Stimulated activated CD4-positive, alpha-beta T cell treated with anti-CD3 and anti-CD28 coated beads, Interleukin-4, amount 100 ng/mL, for 48 hours (primary cell): ENCODE measurements at regions not wholly inside any gene's neighbourhood (a gene's known extent, or its start where the extent isn't known, plus 50 kb on each side); places are given as distances from the start of the nearest gene placed in this dataset.

Source experiments
- DNase-seq, 2 donors: peaks; one replicate each; pipeline ENCODE4 v3.0.0-alpha.2; 2020; ENCODE audit warnings: low read depth in 2 of 2

- DNase-seq: no peak
Measured at GRCh38 chr12:45587012-45587411, 142.5 kb upstream of the ARID2 start.

- no peak for DNase-seq
Measured at GRCh38 chr12:45587877-45588533, 141.5 kb upstream of the ARID2 start.

- no peak for DNase-seq
Measured at GRCh38 chr12:45590646-45591045, 138.9 kb upstream of the ARID2 start.

- DNase-seq: no peak
Measured at GRCh38 chr12:45591635-45592034, 137.9 kb upstream of the ARID2 start.

GRCh38 chr12:45596366-45596765, 133.1 kb upstream of the ARID2 start:
- DNase-seq: no peak

- DNase-seq: no peak
Measured at GRCh38 chr12:45598336-45598735, 131.2 kb upstream of the ARID2 start.

GRCh38 chr12:45598761-45599160, 130.7 kb upstream of the ARID2 start:
- no peak for DNase-seq

GRCh38 chr12:45599196-45599595, 130.3 kb upstream of the ARID2 start:
- no peak for DNase-seq

GRCh38 chr12:45601390-45601789, 128.1 kb upstream of the ARID2 start:
- no peak for DNase-seq

- no peak for DNase-seq
Measured at GRCh38 chr12:45601888-45602287, 127.6 kb upstream of the ARID2 start.

- DNase-seq: no peak
Measured at GRCh38 chr12:45605624-45606023, 123.9 kb upstream of the ARID2 start.

- DNase-seq: no peak
Measured at GRCh38 chr12:45611061-45611460, 118.4 kb upstream of the ARID2 start.

GRCh38 chr12:45611495-45611894, 118.0 kb upstream of the ARID2 start:
- no peak for DNase-seq

GRCh38 chr12:45612044-45612794, 117.3 kb upstream of the ARID2 start:
- no peak for DNase-seq

GRCh38 chr12:45613296-45613695, 116.2 kb upstream of the ARID2 start:
- DNase-seq: no peak

GRCh38 chr12:45613855-45614254, 115.7 kb upstream of the ARID2 start:
- DNase-seq: no peak

- no peak for DNase-seq
Measured at GRCh38 chr12:45615268-45615667, 114.2 kb upstream of the ARID2 start.

- DNase-seq: no peak
Measured at GRCh38 chr12:45619736-45620135, 109.8 kb upstream of the ARID2 start.

GRCh38 chr12:45621703-45622102, 107.8 kb upstream of the ARID2 start:
- no peak for DNase-seq

- DNase-seq: no peak
Measured at GRCh38 chr12:45622210-45622937, 107.1 kb upstream of the ARID2 start.

GRCh38 chr12:45623221-45623620, 106.3 kb upstream of the ARID2 start:
- DNase-seq: no peak

GRCh38 chr12:45623940-45624339, 105.6 kb upstream of the ARID2 start:
- no peak for DNase-seq

GRCh38 chr12:45626965-45627364, 102.5 kb upstream of the ARID2 start:
- DNase-seq: no peak
